ENCODE measurements at regions not wholly inside any gene's neighbourhood (a gene's known extent, or its start where the extent isn't known, plus 50 kb on each side); places are given as distances from the start of the nearest gene placed in this dataset.

DNA sequence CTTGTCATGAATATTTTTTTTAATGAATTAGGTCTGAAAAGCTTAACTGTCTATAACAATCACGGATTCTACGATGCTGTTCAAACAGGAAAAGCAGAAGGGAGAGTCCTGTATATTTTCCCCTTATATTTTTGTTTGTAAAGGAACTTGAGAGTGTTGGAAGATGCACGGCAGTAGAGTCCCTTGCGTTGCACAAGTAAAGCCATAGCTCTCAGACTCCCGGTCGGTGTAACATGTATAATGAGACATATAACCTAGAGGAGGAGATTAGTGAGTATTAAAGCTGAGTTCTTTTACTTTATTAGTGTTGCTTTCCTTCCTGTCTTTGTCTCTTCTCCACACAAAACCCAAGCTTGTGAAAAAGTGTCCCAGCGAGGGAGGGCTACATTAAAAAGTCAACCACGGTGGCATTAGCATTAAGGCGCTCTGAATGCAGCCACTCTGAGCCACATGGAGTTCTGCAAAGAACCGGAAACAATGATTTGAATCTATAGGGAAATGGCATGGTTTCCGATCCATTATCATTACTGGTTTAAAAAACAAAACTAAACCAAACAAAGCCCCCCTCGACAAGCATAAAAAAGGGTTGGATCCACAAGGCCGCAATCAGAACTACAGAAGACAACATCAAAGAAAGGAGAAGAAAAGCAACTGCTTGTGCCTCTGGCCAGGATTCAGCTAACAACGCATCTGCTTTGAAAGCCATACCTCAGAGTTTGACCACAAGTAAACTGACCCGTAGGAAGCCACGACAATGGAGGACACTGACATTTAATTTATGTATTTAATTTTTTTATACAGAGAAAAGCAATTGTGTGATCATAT lies 356.8 kb downstream of the LMO4 start:
- no peak for DNase-seq

GRCh38 chr1:87686136-87686495 lies 357.4 kb downstream of the LMO4 start:
- no peak for DNase-seq

GRCh38 chr1:87686671-87687070 lies 358.0 kb downstream of the LMO4 start:
- no peak for DNase-seq

DNA sequence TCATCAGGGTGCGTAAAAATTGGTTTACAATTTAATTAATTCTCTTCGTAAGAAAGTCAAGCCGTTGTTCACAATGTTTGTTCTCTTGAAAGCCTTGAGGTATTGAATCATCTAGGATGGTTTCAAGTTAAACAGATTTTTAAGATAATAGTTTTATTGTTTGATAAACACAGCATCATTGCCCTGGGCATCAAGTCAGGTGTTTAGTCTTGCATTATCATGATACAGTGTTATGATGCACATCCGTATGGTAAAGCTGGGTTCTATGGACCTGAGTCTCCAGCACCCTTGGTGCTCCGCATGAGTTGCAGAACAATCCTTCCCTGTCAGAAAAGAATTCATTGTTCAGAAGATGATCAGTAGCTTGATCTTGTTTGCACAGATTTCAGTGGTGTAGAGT lies 359.5 kb downstream of the LMO4 start:
- no peak for DNase-seq

- no peak for DNase-seq
These were observed 360.8 kb downstream of the LMO4 start for GRCh38 chr1:87689487-87689886.

DNA sequence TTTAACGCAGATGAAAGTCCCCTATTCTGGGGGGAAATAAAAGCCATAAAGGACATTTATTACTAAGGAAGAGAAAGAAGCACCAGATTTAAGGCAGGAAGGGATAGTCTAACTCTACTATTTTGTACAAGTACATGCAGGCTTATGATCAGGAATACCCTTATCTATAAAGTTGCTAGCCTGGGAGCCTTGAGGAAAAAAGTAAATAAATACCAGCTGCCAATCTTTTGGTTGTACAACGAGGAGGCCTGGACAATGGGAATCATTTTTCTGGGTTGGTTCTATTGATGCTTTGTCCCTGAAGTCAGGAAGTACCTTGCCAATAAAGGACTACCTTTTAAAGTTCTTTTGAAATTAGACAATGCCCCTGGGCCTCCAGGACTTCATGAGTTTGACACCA lies 367.8 kb downstream of the LMO4 start:
- DNase-seq: no peak

- DNase-seq: no peak
These were observed 373.8 kb downstream of the LMO4 start for GRCh38 chr1:87702455-87702854.

GRCh38 chr1:87705233-87705632 lies 376.6 kb downstream of the LMO4 start:
- no peak for DNase-seq

DNA sequence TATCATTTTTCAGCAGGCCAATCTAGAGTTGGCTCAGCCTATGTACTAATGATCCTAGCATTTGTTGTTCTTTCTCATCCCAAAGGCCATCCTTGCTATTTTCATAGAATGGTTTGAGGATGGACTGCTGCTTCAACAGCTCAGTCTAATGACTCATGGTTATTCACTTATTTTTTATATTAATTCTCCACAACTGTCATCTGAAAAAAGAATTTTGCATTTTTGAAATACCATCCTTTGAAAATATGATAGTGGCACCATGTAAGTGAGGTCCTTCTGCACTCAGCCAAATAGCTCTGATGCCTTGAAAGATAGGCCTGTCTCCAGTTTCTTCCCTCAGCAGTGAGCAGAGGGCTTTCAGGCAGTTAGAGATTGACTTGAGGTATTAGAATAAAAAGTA lies 377.5 kb downstream of the LMO4 start:
- no peak for DNase-seq

DNA sequence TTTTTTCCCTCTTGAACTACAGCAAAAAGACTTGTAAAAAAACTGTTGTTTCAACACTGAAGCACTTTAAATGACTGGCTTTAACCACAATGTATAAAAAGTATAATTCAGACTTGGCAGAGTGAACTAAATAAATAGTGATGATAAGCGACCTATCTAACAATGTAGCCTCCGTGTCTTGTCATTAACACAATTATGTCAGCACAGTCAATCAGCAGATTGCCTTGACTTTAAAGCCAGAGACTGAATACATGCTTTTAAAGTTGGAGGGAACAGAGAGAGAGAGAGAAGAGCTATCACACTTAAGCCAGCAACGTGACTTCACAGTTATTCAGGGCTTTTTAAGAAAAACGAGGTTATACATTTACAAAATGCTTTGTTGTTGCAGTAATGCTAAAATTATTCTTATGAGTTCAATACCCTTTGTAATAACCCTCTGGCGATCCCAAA lies 378.1 kb downstream of the LMO4 start:
- DNase-seq: no peak

DNA sequence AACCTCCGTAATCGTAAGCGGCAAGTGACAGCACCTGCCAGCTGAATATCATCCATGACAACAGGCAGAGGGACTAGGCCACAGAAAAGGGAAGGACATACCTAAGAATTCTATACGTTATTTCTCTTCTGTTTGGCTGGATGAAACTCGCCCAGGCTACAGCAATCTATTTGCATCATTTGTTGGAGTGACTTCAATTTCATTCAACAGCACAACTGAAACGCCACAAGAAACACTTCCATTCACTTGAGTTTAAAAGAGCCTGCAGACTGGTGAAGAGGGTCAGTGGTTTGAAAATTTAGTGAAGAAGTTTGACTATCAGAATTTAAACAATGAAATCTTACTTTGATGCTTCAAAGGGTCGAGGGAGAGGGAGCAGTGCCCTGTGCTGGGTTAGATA lies 378.7 kb downstream of the LMO4 start:
- DNase-seq: no peak

- no peak for DNase-seq
These were observed 383.8 kb downstream of the LMO4 start for GRCh38 chr1:87712261-87713010.

DNA sequence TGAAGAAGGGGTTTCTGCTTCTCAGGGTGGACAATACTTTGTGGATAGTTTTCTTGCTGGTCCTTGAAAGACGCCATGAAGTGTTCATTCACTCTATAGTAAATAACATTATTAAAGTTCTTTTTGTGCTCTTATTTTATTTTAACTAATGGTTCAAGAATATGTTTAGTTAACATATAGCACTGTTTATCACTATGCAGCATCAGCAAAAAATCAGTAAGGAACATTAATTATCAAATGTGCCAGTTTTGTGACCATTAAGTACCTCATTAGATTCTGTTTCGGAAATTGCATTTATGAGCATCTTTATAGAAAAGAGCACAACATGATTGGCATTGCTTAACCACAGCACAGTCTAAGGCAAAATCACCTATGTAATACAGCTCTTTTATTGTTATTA lies 385.6 kb downstream of the LMO4 start:
- no peak for DNase-seq

GRCh38 chr1:87715052-87715451 lies 386.4 kb downstream of the LMO4 start:
- no peak for DNase-seq

GRCh38 chr1:87715471-87715870 lies 386.8 kb downstream of the LMO4 start:
- no peak for DNase-seq

- no peak for DNase-seq
These were observed 388.5 kb downstream of the LMO4 start for GRCh38 chr1:87717157-87717670.

DNA sequence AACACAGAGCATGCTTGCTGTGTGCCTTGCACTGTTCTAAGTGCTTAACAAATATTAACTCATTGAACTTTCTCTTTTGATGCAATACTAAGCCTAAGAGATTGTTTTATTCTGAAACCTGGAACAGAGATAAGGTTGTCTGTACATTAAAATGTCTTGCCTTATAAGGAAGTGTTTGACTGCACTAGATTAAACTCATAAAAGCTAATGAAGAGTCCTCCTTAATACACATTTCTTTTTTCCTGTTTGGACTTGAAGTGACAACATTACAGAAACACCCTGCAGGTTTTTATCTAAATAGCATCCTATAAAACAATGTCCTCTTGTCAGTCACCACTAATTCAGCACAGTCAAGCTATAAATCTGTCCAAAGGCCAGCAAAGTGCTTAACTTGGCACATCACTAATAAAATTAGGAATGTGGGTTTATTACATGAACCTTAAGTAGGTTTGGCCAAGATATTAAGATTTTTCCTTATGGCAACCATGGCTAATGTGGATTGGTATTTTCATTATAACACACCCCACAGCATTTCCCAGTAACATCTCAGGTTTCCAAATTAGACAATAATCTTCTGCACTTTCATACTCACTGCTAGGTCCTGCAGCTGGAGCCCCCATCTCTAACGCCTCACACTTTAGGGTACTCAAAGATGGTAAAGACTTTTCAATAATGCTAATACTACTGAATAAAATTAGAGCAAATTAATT lies 389.7 kb downstream of the LMO4 start:
- DNase-seq: no peak

DNA sequence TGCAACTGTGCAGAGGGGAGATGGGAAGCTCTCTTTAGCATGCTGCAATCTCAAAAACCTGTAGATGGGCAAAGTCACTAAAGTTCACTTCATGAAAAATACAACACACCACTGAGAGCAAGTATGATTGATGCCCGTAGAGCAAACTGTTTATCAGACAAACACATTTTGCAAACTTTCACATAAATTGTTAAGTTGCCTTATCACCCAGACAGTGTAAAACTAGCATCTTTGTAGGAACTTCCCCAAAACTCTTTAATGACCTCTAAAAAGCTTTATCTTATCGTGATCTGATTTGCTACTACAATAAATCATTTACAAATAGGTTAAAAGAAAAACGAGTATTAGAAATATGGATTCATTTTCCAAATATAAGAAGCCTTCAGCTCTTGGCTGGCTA lies 391.0 kb downstream of the LMO4 start:
- DNase-seq: no peak

DNA sequence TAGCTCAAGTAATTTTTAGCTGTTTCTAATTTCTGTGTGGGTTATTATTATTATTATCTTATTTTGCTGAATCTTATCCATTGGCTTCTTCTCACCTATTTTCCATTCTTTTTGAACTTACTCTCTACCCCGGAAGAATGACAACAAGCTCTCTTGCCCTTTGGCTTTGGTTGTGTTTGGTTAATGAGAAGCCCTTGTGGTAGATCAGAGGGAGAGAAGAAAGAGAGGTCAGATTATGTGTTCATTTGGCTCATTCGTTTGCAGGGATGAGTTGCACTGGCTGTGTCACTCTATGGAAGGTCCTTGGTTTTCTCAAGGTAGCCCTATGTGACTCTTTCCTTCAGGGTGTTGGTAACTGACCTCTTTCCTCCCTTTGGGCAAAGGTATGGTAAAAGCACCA lies 391.9 kb downstream of the LMO4 start:
- no peak for DNase-seq

DNA sequence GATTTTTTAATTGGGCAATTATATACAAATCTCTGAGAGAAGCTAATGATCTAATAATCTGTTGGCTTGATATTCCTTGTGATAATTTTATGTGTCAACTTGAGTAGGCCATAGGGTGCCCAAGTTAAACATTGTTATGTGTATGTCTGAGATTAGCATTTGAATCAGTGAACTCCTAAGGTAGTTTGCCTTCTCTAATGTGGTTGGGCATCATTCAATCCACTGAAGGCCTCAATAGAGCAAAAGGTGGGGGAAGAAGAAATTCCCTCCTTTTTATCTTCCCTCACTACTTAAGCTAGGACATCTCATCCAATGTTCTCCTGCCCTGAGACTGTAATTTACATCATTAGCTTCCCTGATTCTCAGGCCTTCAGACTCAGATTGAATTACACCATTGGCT lies 394.5 kb downstream of the LMO4 start:
- DNase-seq: no peak

DNA sequence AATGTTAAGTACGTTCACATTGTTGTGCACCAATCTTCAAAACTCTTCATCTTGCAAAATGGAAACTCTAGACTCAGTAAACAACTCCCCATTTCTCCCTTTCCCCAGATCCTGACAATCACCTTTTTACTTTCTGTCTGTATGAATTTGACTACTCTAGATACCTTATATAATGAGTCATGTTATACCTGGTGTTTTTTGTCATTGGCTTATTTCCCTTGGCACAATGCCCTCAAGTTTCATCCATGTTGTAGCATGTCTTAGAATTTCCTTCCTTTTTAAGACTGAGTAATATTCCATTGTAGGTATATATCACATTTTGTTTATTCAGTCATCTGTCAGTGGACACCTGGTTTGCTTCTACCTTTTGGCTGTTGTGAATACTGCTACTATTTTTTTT lies 399.5 kb downstream of the LMO4 start:
- DNase-seq: no peak

DNA sequence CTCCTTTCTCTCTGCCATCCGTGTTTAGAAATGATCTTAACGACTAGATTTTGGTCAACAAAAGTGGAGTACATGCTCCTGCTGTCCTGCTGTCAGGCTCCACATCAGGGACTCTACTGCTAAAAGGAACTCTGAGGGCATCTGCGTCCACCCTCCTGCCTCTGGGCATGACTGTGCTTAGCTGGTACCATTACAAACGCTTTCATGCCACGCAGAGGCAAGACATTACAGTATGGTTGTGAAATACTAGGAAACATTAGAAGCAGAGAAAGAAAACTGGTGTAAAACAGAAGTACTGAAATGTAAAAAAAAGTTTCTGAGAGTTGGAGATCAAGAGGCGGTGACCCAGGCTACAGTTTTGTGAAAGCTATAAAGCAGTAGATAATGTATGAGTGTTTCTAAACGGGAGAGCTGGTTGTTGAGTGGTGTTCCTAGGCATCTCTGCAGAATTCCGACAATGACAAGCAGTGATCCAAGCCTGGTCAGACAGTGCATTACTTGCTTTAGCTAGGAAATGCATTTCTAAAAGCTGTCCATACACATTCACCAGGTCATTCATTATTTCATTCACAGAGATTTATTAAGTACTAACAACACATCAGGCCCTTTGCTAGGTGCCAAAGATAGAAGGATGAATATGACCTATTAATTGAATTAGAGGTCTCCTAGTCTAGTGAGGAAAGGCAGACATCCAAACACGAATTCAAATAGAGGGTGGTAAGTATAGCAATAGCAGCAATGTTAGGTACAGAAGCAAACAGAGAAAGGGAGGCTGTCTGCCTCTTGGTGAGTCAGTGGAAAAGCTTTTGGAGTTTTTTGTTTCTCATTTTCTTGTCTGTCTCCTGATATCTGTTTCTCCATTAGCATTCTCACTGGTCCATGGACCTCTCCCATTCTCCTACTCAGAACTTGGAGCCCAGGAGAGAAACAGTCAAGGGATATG lies 401.9 kb downstream of the LMO4 start:
- DNase-seq: no peak
